Skeletal muscle satellite cell (primary cell): ENCODE measurements at regions not wholly inside any gene's neighbourhood (a gene's known extent, or its start where the extent isn't known, plus 50 kb on each side); places are given as distances from the start of the nearest gene placed in this dataset.

Source experiments
- H3K27me3 ChIP-seq: 2 replicates; pipeline ENCODE4 v1.7.0; 2013; ENCODE audit warnings: low read length; ENCODE audit not compliant: control insufficient read depth, insufficient read depth
- H3K36me3 ChIP-seq: 2 replicates; pipeline ENCODE4 v1.7.0; 2013; ENCODE audit warnings: mild to moderate bottlenecking, control low read depth, low read length; ENCODE audit not compliant: insufficient read depth
- H3K4me1 ChIP-seq: 2 replicates; pipeline ENCODE4 v1.7.0; 2013; ENCODE audit warnings: low read length; ENCODE audit not compliant: control insufficient read depth, insufficient read depth
- H3K4me2 ChIP-seq: 2 replicates; pipeline ENCODE4 v1.7.0; 2013; ENCODE audit warnings: mild to moderate bottlenecking, low read length
- H3K4me3 ChIP-seq: 2 replicates; pipeline ENCODE4 v1.7.0; 2013; ENCODE audit warnings: low read length
- H3K9ac ChIP-seq: 2 replicates; pipeline ENCODE4 v1.7.0; 2013; ENCODE audit warnings: mild to moderate bottlenecking, low read depth, low read length, moderate library complexity
- H3K9me3 ChIP-seq: replicated peaks from 2 replicates; pipeline ENCODE4 v1.7.0; 2013; ENCODE audit warnings: mild to moderate bottlenecking, control low read depth, low read length

DNA sequence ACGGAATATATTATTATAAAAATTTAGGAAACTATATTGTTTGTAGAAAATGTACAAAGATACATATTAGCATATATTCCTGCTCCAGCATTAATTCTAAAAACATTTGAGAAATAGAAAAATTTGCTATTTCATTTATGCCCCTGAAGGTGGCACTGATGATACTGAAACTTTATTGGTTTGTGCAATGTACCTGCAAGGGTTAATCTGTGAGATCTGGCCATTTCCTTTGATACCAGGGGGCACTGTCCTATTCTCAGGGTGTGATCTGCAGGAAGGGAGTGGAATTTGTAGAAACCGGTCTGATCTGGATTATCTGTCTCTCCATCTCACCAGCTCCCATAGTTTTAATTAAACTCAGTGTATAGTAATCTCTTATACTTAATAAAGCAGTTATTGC, 625.1 kb upstream of the IMPG1 start:
- no peaks in the 10 kb centered on the region for H3K36me3 ChIP-seq
- H3K4me3 ChIP-seq, result no peak overlapping the region
- H3K9ac ChIP-seq, result no peak overlapping the region
- no peaks in the 10 kb centered on the region for H3K9me3 ChIP-seq
- no peaks in the 10 kb centered on the region for H3K4me1 ChIP-seq
- no peaks in the 10 kb centered on the region for H3K27me3 ChIP-seq
- H3K4me2 ChIP-seq, result no peak overlapping the region

DNA sequence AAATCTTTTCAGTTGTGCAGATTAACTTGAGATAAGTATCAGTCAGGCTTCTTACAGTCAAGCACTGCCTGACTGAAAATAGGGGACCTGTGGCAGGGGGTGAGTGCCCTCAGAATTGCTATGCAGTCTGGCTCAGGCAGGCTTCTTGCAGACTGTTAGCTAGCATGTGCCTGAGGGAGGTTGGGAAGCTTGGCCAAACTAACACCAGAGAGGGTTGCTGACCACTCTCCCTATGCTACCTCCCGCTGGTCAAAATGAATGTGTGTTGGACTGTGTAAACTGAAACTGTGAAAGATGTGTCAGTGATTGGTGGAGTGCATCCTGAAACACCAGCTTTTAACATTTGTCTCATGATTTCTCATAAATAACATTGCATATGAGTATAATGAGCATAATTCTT, 622.3 kb upstream of the IMPG1 start:
- H3K4me1 ChIP-seq, result no peaks in the 10 kb centered on the region
- H3K27me3 ChIP-seq, result no peaks in the 10 kb centered on the region
- H3K36me3 ChIP-seq, result no peaks in the 10 kb centered on the region
- H3K9ac ChIP-seq, result no peak overlapping the region
- no peak overlapping the region for H3K4me3 ChIP-seq
- H3K9me3 ChIP-seq, result no peaks in the 10 kb centered on the region
- no peak overlapping the region for H3K4me2 ChIP-seq

DNA sequence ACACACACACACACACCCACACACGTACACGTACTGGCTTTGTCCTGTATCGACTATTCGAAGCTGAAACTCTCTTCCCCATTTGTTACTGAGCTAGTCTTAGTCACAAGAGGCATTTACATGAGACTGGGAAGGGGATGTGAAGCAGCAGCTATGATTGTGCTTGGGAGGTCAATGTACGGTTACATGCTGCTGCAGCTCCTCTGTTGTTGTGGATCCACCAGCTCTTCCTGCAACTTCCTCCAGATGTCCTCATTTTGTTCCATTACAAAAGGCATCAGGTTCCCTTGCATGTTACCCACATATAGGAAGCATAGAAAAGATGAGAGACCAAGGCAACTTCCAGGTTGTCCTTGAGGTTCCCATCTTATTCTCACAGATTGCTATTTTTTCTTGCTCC, 612.4 kb upstream of the IMPG1 start:
- H3K36me3 ChIP-seq, result no peaks in the 10 kb centered on the region
- no peaks in the 10 kb centered on the region for H3K27me3 ChIP-seq
- no peaks in the 10 kb centered on the region for H3K9me3 ChIP-seq
- no peak overlapping the region for H3K4me3 ChIP-seq
- H3K4me1 ChIP-seq, result no peaks in the 10 kb centered on the region
- H3K4me2 ChIP-seq, result no peak overlapping the region
- no peak overlapping the region for H3K9ac ChIP-seq

DNA sequence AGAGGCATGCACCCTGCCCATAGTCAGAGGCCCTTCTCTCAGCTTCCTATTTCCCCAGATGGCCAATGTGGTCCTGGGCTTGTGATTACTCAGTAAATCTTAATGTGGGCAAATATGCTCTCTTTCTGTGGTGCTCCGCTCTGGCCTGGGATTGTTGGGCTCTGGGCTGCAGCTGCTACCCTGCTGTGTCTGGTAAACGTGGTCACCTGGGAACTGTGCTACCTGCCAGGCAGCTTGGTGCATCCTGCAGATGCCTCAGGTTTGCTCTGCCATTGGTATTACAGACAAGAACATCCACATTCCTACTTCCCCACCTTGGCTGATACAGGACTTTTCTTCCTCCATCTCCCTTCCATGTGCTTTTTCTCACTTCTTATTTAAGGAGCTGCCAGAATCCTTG, 611.5 kb upstream of the IMPG1 start:
- Histone ChIP-seq H3K4me3 (no peak overlapping the region), H3K9me3 (no peaks in the 10 kb centered on the region), H3K36me3 (no peaks in the 10 kb centered on the region), H3K9ac (no peak overlapping the region), H3K4me2 (no peak overlapping the region), H3K27me3 (no peaks in the 10 kb centered on the region), H3K4me1 (no peaks in the 10 kb centered on the region)

DNA sequence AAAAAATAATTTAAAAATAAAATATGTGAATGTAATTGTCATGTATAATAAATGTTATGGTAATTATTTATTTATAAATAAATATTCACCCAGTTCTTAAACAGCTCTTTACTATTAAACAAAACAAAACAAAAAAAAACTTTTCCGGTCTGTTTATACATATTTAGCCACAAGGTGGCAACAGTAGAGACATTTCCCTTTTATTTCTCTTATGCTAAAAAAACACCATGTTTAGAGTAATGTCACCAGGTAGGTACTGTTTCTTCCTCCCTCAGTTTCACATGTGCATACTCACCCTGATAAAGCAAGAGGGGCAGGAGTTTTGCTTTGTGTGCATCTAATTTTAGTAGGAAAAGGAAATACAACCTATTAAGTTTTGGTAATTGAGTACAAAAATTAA, 610.4 kb upstream of the IMPG1 start:
- no peaks in the 10 kb centered on the region for H3K27me3 ChIP-seq
- H3K4me3 ChIP-seq, result no peak overlapping the region
- H3K9me3 ChIP-seq, result no peaks in the 10 kb centered on the region
- no peaks in the 10 kb centered on the region for H3K4me1 ChIP-seq
- H3K36me3 ChIP-seq, result no peaks in the 10 kb centered on the region
- no peak overlapping the region for H3K4me2 ChIP-seq
- H3K9ac ChIP-seq, result no peak overlapping the region

DNA sequence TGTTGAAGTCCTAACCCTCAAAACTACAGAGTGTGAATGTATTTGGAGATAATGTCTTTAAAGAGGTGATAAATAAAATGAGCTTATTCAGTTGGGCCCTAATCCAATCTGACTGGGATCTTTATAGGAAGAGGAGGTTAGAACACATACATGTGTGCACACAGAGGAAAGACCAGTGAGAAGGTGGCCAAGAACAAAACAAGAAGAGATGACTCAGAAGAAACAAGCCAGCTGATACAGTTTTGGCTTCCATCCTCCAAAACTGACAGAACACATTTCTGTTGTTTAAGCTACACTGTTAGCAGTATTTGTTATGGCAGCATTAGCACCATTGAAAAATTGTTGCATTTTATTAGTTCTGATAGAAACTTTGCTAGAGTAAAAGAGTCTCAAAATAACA, 609.3 kb upstream of the IMPG1 start:
- Histone ChIP-seq H3K9ac (no peak overlapping the region), H3K9me3 (no peaks in the 10 kb centered on the region), H3K36me3 (no peaks in the 10 kb centered on the region), H3K4me3 (no peak overlapping the region), H3K4me1 (no peaks in the 10 kb centered on the region), H3K27me3 (no peaks in the 10 kb centered on the region), H3K4me2 (no peak overlapping the region)

DNA sequence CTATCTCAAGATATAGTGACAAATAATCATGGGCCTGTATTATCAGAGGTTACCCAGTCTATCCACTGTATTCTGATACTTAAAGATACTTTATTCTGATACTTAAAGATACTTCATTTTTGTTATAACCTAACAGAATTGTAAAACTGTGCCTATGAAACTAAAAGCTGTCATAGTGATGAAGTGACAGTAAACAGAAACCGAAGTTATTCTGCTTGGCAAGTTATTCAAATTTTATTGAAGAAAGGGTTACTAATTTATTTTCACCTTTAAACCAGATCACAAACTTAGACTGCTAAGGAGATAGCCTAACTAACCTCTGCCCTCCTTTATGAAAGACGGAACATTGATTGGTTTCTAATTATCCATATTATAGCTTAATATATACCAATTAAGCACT, 604.6 kb upstream of the IMPG1 start:
- H3K36me3 ChIP-seq, result no peaks in the 10 kb centered on the region
- H3K9me3 ChIP-seq, result no peaks in the 10 kb centered on the region
- H3K4me1 ChIP-seq, result no peaks in the 10 kb centered on the region
- H3K4me2 ChIP-seq, result no peak overlapping the region
- H3K9ac ChIP-seq, result no peak overlapping the region
- no peaks in the 10 kb centered on the region for H3K27me3 ChIP-seq
- no peak overlapping the region for H3K4me3 ChIP-seq

DNA sequence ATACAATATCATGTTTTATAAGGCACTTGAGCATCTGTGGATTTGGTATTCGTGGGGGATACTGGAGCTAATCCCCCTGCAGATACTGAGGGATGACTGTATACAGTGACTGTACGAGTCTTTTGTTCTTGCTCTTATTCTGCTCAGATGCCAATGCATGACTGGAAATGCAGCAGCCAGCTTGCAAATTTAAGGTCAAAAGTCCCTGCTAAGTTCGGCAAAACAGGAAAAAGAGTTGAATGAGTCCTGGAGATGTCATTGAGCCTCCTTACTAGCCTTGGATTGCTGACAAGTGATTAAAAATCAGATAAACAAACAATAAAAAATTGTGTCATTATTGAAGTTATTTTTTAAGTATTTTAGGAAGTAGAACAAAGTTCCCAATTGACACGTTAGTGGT, 599.3 kb upstream of the IMPG1 start:
- Histone ChIP-seq H3K4me3 (no peak overlapping the region), H3K36me3 (no peaks in the 10 kb centered on the region), H3K9ac (no peak overlapping the region), H3K4me1 (no peaks in the 10 kb centered on the region), H3K27me3 (no peaks in the 10 kb centered on the region), H3K9me3 (no peaks in the 10 kb centered on the region), H3K4me2 (no peak overlapping the region)

DNA sequence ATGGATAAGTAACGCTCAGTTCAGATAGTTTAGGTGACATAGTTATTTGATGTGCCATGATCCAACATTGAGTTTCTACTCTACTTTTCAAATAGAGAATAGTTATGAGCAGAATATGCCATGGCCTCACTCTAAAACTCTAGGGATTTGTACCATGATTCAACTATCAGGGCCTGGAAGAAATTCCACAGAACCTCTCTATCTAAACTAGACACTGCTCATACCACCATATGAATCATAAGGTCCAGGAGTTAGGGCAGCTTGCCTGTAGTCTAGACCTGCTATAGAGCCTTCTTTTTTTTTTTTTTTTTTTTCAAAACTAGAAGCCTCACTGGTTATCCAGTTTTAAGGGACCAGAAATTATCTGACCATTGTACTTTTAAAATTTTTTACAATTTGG, 571.8 kb upstream of the IMPG1 start:
- peaks cover 3% of the 10 kb centered on the region for H3K9me3 ChIP-seq
- H3K4me2 ChIP-seq, result no peak overlapping the region
- no peak overlapping the region for H3K9ac ChIP-seq
- no peak overlapping the region for H3K4me3 ChIP-seq
- H3K27me3 ChIP-seq, result no peaks in the 10 kb centered on the region
- H3K4me1 ChIP-seq, result no peaks in the 10 kb centered on the region
- H3K36me3 ChIP-seq, result no peaks in the 10 kb centered on the region

DNA sequence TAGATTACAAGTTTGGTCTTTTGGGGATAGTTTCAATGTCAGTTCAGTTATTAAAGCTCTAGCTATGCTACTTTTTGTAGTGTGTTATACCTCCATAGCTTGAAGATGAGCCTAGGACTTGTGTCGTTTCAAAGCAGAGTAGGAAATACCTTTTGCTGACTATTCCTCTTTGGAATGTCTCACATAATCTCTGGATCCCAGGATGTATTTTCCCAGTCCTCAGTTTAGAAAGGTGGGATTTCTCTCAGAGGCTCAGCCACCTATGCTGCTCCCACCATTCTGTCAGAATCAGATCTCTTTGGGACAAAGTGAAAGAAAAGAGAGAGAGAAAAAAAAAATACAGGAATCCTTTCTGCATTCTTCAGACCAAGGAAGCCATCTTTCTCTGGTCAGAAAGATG, 567.5 kb upstream of the IMPG1 start:
- H3K27me3 ChIP-seq, result no peaks in the 10 kb centered on the region
- H3K9me3 ChIP-seq, result peaks cover 3% of the 10 kb centered on the region
- no peak overlapping the region for H3K4me3 ChIP-seq
- H3K4me2 ChIP-seq, result no peak overlapping the region
- H3K36me3 ChIP-seq, result no peaks in the 10 kb centered on the region
- H3K9ac ChIP-seq, result no peak overlapping the region
- no peaks in the 10 kb centered on the region for H3K4me1 ChIP-seq

DNA sequence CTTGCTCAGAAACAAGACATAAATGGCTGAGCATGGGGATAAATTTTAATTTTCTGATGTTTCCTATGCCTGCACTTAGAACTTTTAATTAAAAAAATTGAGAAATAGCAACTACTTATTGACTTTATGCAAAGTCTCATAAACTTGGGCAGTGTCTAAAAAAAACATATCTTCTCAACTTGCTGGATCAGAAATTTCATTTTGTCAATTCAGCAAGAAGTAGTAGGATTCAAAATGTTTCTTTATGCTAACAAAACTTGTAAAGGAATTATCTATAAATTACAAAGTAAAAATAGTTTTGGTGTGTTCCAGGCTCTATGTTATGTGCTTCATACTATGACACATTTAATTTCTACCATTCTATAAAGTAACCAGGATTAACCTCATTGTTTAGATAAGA, 562.2 kb upstream of the IMPG1 start:
- Histone ChIP-seq H3K9ac (no peak overlapping the region), H3K9me3 (no peaks in the 10 kb centered on the region), H3K27me3 (no peaks in the 10 kb centered on the region), H3K4me3 (no peak overlapping the region), H3K4me2 (no peak overlapping the region), H3K36me3 (no peaks in the 10 kb centered on the region), H3K4me1 (no peaks in the 10 kb centered on the region)

DNA sequence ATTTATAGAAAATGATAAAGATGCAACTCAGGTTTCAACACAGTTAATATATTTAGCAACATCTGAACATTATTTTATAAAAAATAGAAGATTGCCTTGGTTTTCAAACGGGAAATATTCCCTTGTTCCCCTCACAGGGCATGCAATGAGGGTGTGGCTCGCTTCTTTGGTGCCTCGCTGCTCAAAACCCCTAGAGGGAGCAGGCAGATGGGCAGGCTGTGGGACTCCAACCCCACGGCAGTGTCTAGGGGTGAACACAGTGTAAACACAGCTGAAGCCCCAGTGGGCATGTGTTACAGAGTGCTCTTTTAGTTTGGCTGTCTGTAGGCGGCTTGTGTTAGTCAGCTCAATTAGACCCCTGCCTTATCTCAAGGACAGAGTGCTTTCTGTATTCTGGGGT, 560.8 kb upstream of the IMPG1 start:
- no peak overlapping the region for H3K9ac ChIP-seq
- no peak overlapping the region for H3K4me2 ChIP-seq
- H3K27me3 ChIP-seq, result no peaks in the 10 kb centered on the region
- H3K36me3 ChIP-seq, result no peaks in the 10 kb centered on the region
- H3K4me3 ChIP-seq, result no peak overlapping the region
- H3K9me3 ChIP-seq, result no peaks in the 10 kb centered on the region
- H3K4me1 ChIP-seq, result no peaks in the 10 kb centered on the region

DNA sequence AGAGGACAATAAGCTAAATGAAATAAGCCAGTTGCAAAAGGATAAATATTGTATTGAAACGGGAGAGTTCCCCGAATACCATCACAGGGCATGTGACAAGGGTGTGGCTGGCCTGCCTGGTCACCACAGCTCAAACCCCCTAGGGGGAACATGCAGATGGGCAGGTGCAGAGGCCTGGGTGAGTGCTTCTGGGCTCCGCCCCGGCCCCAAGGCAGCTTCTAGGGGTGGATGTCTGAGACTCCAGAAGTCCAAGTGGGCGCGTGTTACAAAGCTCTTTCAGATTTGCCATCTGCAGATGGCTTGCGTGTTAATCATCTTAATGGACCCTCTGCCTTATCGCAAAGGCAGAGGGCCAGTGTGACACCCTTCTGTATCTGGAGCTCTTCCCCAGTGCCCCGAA, 559.2 kb upstream of the IMPG1 start:
- no peaks in the 10 kb centered on the region for H3K9me3 ChIP-seq
- no peaks in the 10 kb centered on the region for H3K36me3 ChIP-seq
- H3K9ac ChIP-seq, result no peak overlapping the region
- H3K4me1 ChIP-seq, result no peaks in the 10 kb centered on the region
- no peak overlapping the region for H3K4me2 ChIP-seq
- no peaks in the 10 kb centered on the region for H3K27me3 ChIP-seq
- no peak overlapping the region for H3K4me3 ChIP-seq
